GM19397 (cell line): ENCODE measurements at regions not wholly inside any gene's neighbourhood (a gene's known extent, or its start where the extent isn't known, plus 50 kb on each side); places are given as distances from the start of the nearest gene placed in this dataset.

Experiments
- ATAC-seq: cut with Tn5 transposase; IDR thresholded peaks from one replicate; pipeline ENCODE4 v1.9.1; 2021; ENCODE audit warnings: mild to moderate bottlenecking, moderate library complexity; ENCODE audit not compliant: unreplicated experiment

GRCh38 chr2:38427936-38428335 is 50.9 kb upstream of the ATL2 start:
- ATAC-seq: no peak

- ATAC-seq: no peak
Measured at GRCh38 chr2:38427054-38427453, 50.0 kb upstream of the ATL2 start.
